B cell (primary cell): ENCODE measurements at regions not wholly inside any gene's neighbourhood (a gene's known extent, or its start where the extent isn't known, plus 50 kb on each side); places are given as distances from the start of the nearest gene placed in this dataset.

Experiments
- ATAC-seq: fragments of 200-7000 bp; cut with Tn5 transposase; one replicate; pipeline ENCODE4 v1.10.0; 2021; ENCODE audit warnings: low read depth, mild to moderate bottlenecking, moderate number of reproducible peaks, moderate library complexity
- CTCF ChIA-PET: fragments of 350-600 bp; sonication (Branson Sonifier 250); formaldehyde crosslinking; loops from one replicate; lab custom pipeline; 2021; ENCODE audit warnings: antibody characterized with exemption, inconsistent platforms; lab: Charles Lee
- POLR2A ChIA-PET: fragments of 350-600 bp; sonication (Branson Sonifier 250); formaldehyde crosslinking; loops from one replicate; lab custom pipeline; 2021; ENCODE audit warnings: antibody characterized with exemption; lab: Charles Lee
- DNase-seq: peaks from one replicate; pipeline ENCODE4 v3.0.0; 2013
- H2AFZ ChIP-seq: 2 replicates; pipeline ENCODE4 v1.6.1; 2012; ENCODE audit warnings: mild to moderate bottlenecking, low read depth, low read length; ENCODE audit not compliant: insufficient read depth, poor library complexity, severe bottlenecking
- H3K27ac ChIP-seq, 2 donors: 1 replicate in 1 of 2; 2 replicates in 1 of 2; pipeline ENCODE4 v1.5.1; 2012 to 2013; ENCODE audit warnings: low read length in 2 of 2, mild to moderate bottlenecking in 2 of 2, moderate library complexity in 1 of 2
- H3K27me3 ChIP-seq, 4 experiments: fragments of 200-600 bp in 1 of 4; sonication (generic) in 1 of 4; replicated peaks in 1 of 4; 1 replicate in 2 of 4; 2 replicates in 2 of 4; pipeline versions ENCODE4 v1.6.1 to v1.7.0; 2013 to 2016; ENCODE audit warnings: low read length in 3 of 4, mild to moderate bottlenecking in 2 of 4, mixed read lengths in 1 of 4, moderate library complexity in 1 of 4; ENCODE audit not compliant: insufficient read depth in 4 of 4, control insufficient read depth in 3 of 4; ENCODE audit errors: control extremely low read depth in 1 of 4
- H3K36me3 ChIP-seq, 2 experiments: replicated peaks in 1 of 2; 1 replicate in 1 of 2; 2 replicates in 1 of 2; pipeline versions ENCODE4 v1.6.1 to v1.7.1; 2013; ENCODE audit warnings: low read length in 1 of 2; ENCODE audit not compliant: insufficient read depth in 2 of 2, control insufficient read depth in 1 of 2; ENCODE audit errors: control extremely low read depth in 1 of 2, extremely low read depth in 1 of 2
- H3K4me1 ChIP-seq, 2 donors: fragments of 200-600 bp in 1 of 2; sonication (generic) in 1 of 2; 1 replicate in 1 of 2; 2 replicates in 1 of 2; pipeline versions ENCODE4 v1.5.1 to v1.6.1; 2013 to 2017; ENCODE audit warnings: low read length in 2 of 2; ENCODE audit not compliant: control insufficient read depth in 2 of 2, insufficient read depth in 2 of 2
- H3K4me2 ChIP-seq: replicated peaks from 2 replicates; pipeline ENCODE3; 2012; ENCODE audit warnings: mild to moderate bottlenecking, low read depth, low read length; ENCODE audit not compliant: poor library complexity, severe bottlenecking
- H3K4me3 ChIP-seq, 5 experiments: fragments of 200-600 bp in 1 of 5; sonication (generic) in 1 of 5; 1 replicate in 3 of 5; 2 replicates in 2 of 5; pipeline versions ENCODE4 v1.5.1 to v1.7.0; 2011 to 2016; ENCODE audit warnings: low read length in 4 of 5, mild to moderate bottlenecking in 4 of 5, low read depth in 2 of 5, control low read depth in 1 of 5, moderate library complexity in 1 of 5; ENCODE audit not compliant: insufficient read depth in 1 of 5; ENCODE audit errors: control extremely low read depth in 1 of 5, extremely low read depth in 1 of 5
- H3K79me2 ChIP-seq: fragments of 200-600 bp; sonication (generic); one replicate; pipeline ENCODE4 v1.6.0; 2016; ENCODE audit warnings: low read length; ENCODE audit not compliant: control insufficient read depth, insufficient read depth
- H3K9ac ChIP-seq: fragments of 200-600 bp; sonication (generic); 2 replicates; pipeline ENCODE4 v1.6.1; 2017; ENCODE audit warnings: mild to moderate bottlenecking, low read length, moderate library complexity
- H3K9me3 ChIP-seq, 3 donors: one replicate each; pipeline versions ENCODE4 v1.6.1 to v1.7.1; 2013; ENCODE audit warnings: low read length in 2 of 3; ENCODE audit not compliant: control insufficient read depth in 2 of 3, insufficient read depth in 1 of 3; ENCODE audit errors: control extremely low read depth in 1 of 3
- H4K20me1 ChIP-seq: 2 replicates; pipeline ENCODE4 v1.6.0; 2012; ENCODE audit warnings: mild to moderate bottlenecking, low read length; ENCODE audit not compliant: insufficient read depth, control insufficient read depth, poor library complexity, severe bottlenecking
- H3K27ac Mint-ChIP-seq: one replicate; pipeline ENCODE4 v1.8.0; 2021; ENCODE audit warnings: mixed read lengths
- H3K27me3 Mint-ChIP-seq: one replicate; pipeline ENCODE4 v1.8.0; 2021; ENCODE audit warnings: mixed read lengths
- H3K4me1 Mint-ChIP-seq: one replicate; pipeline ENCODE4 v1.8.0; 2021; ENCODE audit warnings: mixed read lengths
- H3K4me3 Mint-ChIP-seq: one replicate; pipeline ENCODE4 v1.8.0; 2021; ENCODE audit warnings: mixed read lengths
- H3K9me3 Mint-ChIP-seq: one replicate; pipeline ENCODE4 v1.8.0; 2022; ENCODE audit warnings: mixed read lengths; ENCODE audit not compliant: insufficient read depth
- CTCF ChIP-seq: fragments of 200-600 bp; IDR thresholded peaks from one replicate; pipeline ENCODE4 v1.8.0; 2022; ENCODE audit warnings: antibody characterized with exemption, mild to moderate bottlenecking
- EZH2 ChIP-seq: IDR thresholded peaks from 2 replicates; pipeline ENCODE4 v1.6.1; 2012; ENCODE audit warnings: borderline replicate concordance, low read depth, mild to moderate bottlenecking, moderate library complexity, low read length; ENCODE audit not compliant: insufficient read depth, poor library complexity, severe bottlenecking
- WGBS: methylation state at CpG from one replicate; pipeline ENCODE4 v1.1.5; 2013; ENCODE audit warnings: missing lambda C conversion rate; ENCODE audit not compliant: insufficient coverage; 5-methylcytosine and 5-hydroxymethylcytosine counted together
- intact Hi-C: fragments of 100-400 bp; cut with micrococcal nuclease; formaldehyde crosslinking; loops from one replicate; pipeline ENCODE4 v1.10.0; 2022

- ChIA-PET POLR2A (no interaction called here), CTCF (no interaction called here)
These were observed 672.2 kb downstream of the GATA3 start for GRCh38 chr10:8726779-8727084.

More at GRCh38 chr10:8726779-8727084, 672.2 kb downstream of the GATA3 start:
- H3K4me3 ChIP-seq, result no peak overlapping the region
- H3K9ac ChIP-seq, result no peak overlapping the region
- TF ChIP-seq EZH2, result no peak
- no peak for TF ChIP-seq CTCF
- H3K4me2 ChIP-seq, result no peak overlapping the region
- no peaks in the 10 kb centered on the region for H3K4me1 Mint-ChIP-seq
- H3K9me3 ChIP-seq, result peaks cover 0 to 5% (median 0%) of the 10 kb centered on the region in 3 donors
- no CpG with 5 or more reads among the region's 5 CpGs for WGBS
- no peaks in the 10 kb centered on the region for H3K27me3 ChIP-seq
- H3K27me3 Mint-ChIP-seq, result no peaks in the 10 kb centered on the region
- no peak overlapping the region for H3K4me3 Mint-ChIP-seq
- no peak overlapping the region for H2AFZ ChIP-seq
- no peak for ATAC-seq
- no peaks in the 10 kb centered on the region for H3K4me1 ChIP-seq
- H3K27ac Mint-ChIP-seq, result no peak overlapping the region
- no peaks in the 10 kb centered on the region for H3K9me3 Mint-ChIP-seq
- DNase-seq, result no peak
- no peaks in the 10 kb centered on the region for H3K79me2 ChIP-seq
- H4K20me1 ChIP-seq, result no peaks in the 10 kb centered on the region
- H3K36me3 ChIP-seq, result no peaks in the 10 kb centered on the region
- H3K27ac ChIP-seq, result no peak overlapping the region
- intact Hi-C loops, result no loop called here
